Peyer's patch (tissue), 4 donors: ENCODE measurements at regions not wholly inside any gene's neighbourhood (a gene's known extent, or its start where the extent isn't known, plus 50 kb on each side); places are given as distances from the start of the nearest gene placed in this dataset.

Experiments
- DNase-seq, 3 donors: peaks; one replicate each; pipeline ENCODE4 v3.0.0-alpha.2; 2017 to 2019
- H3K27ac ChIP-seq, 4 donors: fragments of 200-600 bp; sonication (generic); one replicate each; pipeline ENCODE4 v1.5.1; 2016 to 2019
- H3K27me3 ChIP-seq, 2 donors: fragments of 200-600 bp; sonication (generic); one replicate each; pipeline ENCODE4 v1.5.1; 2019
- H3K36me3 ChIP-seq, 3 donors: fragments of 200-600 bp; sonication (generic); one replicate each; pipeline ENCODE4 v1.5.1; 2016 to 2019
- H3K4me1 ChIP-seq, 4 donors: fragments of 200-600 bp; sonication (generic); one replicate each; pipeline ENCODE4 v1.5.1; 2016 to 2019
- H3K4me3 ChIP-seq, 4 donors: fragments of 200-600 bp; sonication (generic); 1 replicate in 3 of 4; 2 replicates in 1 of 4; pipeline ENCODE4 v1.5.1; 2016 to 2019; ENCODE audit warnings: mild to moderate bottlenecking in 1 of 4
- H3K9me3 ChIP-seq, 4 donors: fragments of 200-600 bp; sonication (generic); one replicate each; pipeline ENCODE4 v1.5.1; 2016 to 2019; ENCODE audit warnings: mild to moderate bottlenecking in 1 of 4
- CTCF ChIP-seq, 6 experiments: fragments of 450-650 bp in 4 of 6; fragments of 200-600 bp in 2 of 6; sonication (generic) in 1 of 6; IDR thresholded peaks; one replicate each; pipeline ENCODE4 v1.5.1; 2017 to 2019; ENCODE audit warnings: antibody characterized with exemption in 6 of 6, mild to moderate bottlenecking in 3 of 6, moderate library complexity in 1 of 6
- POLR2A ChIP-seq, 2 donors: fragments of 450-650 bp; IDR thresholded peaks; one replicate each; pipeline ENCODE4 v1.5.1; 2017; ENCODE audit warnings: antibody characterized with exemption in 2 of 2, mild to moderate bottlenecking in 2 of 2, moderate library complexity in 2 of 2

DNA sequence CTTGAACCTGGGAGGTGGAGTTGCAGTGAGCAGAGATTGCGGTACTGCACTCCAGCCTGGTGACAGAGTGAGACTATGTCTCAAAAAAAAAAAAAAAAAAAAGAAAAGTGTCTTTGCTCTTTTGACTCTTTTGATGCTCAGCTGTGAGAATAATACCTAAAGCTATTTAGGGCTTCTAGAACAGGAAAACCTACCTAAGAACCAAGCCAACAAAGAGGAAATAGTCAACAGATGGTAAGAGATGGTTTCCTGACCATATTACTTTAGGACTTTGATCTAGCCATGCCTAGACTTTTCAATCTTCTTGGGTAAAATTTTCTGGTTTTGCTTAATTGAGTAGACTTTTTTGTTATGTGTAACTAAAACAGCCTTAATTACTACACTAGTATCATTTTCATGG is 508.1 kb downstream of the EPHA7 start:
- no peaks in the 10 kb centered on the region for H3K4me1 ChIP-seq
- no peak overlapping the region for H3K4me3 ChIP-seq
- TF ChIP-seq POLR2A (IDR thresholded peaks at IDR 0.05) (no peak), CTCF (IDR thresholded peaks at IDR 0.05) (no peak)
- no peaks in the 10 kb centered on the region for H3K9me3 ChIP-seq
- H3K27ac ChIP-seq = no peak overlapping the region
- no peaks in the 10 kb centered on the region for H3K36me3 ChIP-seq
- H3K27me3 ChIP-seq = no peaks in the 10 kb centered on the region
- no peak for DNase-seq

- Histone ChIP-seq H3K4me1 (no peaks in the 10 kb centered on the region), H3K27me3 (no peaks in the 10 kb centered on the region), H3K4me3 (no peak overlapping the region), H3K36me3 (no peaks in the 10 kb centered on the region), H3K9me3 (no peaks in the 10 kb centered on the region), H3K27ac (no peak overlapping the region)
- DNase-seq = no peak
- TF ChIP-seq POLR2A (IDR thresholded peaks at IDR 0.05) (no peak), CTCF (IDR thresholded peaks at IDR 0.05) (no peak)
These were observed 508.7 kb downstream of the EPHA7 start for GRCh38 chr6:92910646-92911045.

DNA sequence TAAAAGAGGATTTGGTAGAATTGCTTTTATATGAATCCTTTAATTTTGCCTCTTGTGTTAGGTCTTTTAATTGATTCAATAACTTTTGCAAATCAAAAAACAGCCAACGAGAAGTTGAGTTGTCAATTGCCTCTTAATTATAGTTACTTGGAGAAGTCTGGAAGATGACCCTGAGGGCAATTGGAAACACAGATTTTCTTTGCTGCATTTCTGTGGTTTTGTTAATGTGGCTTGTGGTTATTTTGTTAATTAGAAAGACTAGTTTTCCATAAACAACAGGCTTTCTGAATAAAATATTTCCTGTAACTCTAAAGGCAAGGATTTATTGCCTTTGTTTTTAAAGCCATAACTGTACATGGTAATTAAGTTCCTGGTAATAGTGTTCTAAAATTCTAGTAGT is 513.0 kb downstream of the EPHA7 start:
- DNase-seq = no peak
- H3K27me3 ChIP-seq = no peaks in the 10 kb centered on the region
- no peaks in the 10 kb centered on the region for H3K4me1 ChIP-seq
- H3K36me3 ChIP-seq = no peaks in the 10 kb centered on the region
- no peak overlapping the region for H3K4me3 ChIP-seq
- no peak overlapping the region for H3K27ac ChIP-seq
- TF ChIP-seq CTCF (IDR thresholded peaks at IDR 0.05) (no peak), POLR2A (IDR thresholded peaks at IDR 0.05) (no peak)
- no peaks in the 10 kb centered on the region for H3K9me3 ChIP-seq

- no peaks in the 10 kb centered on the region for H3K27me3 ChIP-seq
- TF ChIP-seq POLR2A (IDR thresholded peaks at IDR 0.05) = no peak
- no peak for TF ChIP-seq CTCF (IDR thresholded peaks at IDR 0.05)
- no peak for DNase-seq
- H3K4me1 ChIP-seq = no peaks in the 10 kb centered on the region
- no peak overlapping the region for H3K27ac ChIP-seq
- no peaks in the 10 kb centered on the region for H3K36me3 ChIP-seq
- no peaks in the 10 kb centered on the region for H3K9me3 ChIP-seq
- no peak overlapping the region for H3K4me3 ChIP-seq
These were observed 525.6 kb downstream of the EPHA7 start for GRCh38 chr6:92893741-92894140.

DNA sequence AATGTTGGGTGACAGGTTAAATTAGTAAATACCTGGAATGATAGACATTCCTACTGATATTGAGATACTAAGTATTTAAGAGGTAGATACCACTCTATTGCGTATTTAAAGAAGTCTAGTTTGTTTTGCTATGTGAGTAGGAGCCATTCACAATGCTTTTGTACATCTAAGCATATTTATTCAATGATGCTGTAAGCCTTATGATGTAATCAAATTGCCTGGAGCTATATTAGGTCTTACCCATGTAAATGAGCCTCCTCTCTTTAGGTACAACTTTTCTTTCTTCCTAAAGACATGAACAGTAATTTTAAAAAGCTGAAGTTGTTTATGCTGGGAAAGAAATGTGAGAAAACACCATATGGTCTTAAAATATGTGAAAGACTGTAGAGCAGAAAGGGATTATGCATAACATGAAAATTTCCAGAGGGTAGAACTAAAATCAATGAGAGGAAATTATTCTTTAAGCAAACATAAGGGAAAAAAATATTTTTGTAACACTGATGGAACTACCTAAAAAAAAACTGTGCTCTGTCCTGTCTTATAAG is 526.7 kb downstream of the EPHA7 start:
- Histone ChIP-seq H3K9me3 (no peaks in the 10 kb centered on the region), H3K27ac (no peak overlapping the region), H3K4me1 (no peaks in the 10 kb centered on the region), H3K27me3 (no peaks in the 10 kb centered on the region), H3K36me3 (no peaks in the 10 kb centered on the region), H3K4me3 (no peak overlapping the region)
- no peak for TF ChIP-seq CTCF (IDR thresholded peaks at IDR 0.05)
- TF ChIP-seq POLR2A (IDR thresholded peaks at IDR 0.05) = no peak
- no peak for DNase-seq

DNA sequence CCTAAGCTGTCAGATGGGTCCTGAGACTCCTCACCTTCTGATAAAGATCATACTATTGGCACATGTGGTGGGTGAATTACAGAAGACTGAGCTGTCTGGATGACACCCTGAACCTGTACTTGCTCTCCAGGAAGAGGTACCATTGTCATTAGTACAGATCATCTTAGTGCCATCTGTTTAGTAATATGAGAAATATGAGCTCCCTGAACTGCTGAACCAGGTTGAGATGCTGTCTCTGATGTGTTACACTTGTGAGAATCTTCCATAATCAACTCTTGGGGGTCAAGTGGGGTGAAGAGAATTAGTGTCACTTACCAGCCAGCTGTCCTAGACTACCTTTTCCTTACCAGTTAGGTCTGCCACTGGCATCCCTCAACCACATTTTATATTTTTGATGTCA is 531.0 kb downstream of the EPHA7 start:
- no peak for TF ChIP-seq POLR2A (IDR thresholded peaks at IDR 0.05)
- TF ChIP-seq CTCF (IDR thresholded peaks at IDR 0.05) = no peak
- Histone ChIP-seq H3K27ac (no peak overlapping the region), H3K36me3 (no peaks in the 10 kb centered on the region), H3K27me3 (no peaks in the 10 kb centered on the region), H3K9me3 (no peaks in the 10 kb centered on the region), H3K4me1 (no peaks in the 10 kb centered on the region), H3K4me3 (no peak overlapping the region)
- DNase-seq = no peak
